HepG2 (cell line): ENCODE measurements at regions not wholly inside any gene's neighbourhood (a gene's known extent, or its start where the extent isn't known, plus 50 kb on each side); places are given as distances from the start of the nearest gene placed in this dataset.

ENCODE experiments used
- JUN ChIP-seq: sonication (generic); formaldehyde crosslinking; IDR thresholded peaks from 2 replicates; pipeline ENCODE4 v1.4.0; 2020; ENCODE audit warnings: mild to moderate bottlenecking, missing genetic modification reagents
- RXRA ChIP-seq: sonication (generic); formaldehyde crosslinking; IDR thresholded peaks from 2 replicates; pipeline ENCODE4 v1.5.1; 2020; ENCODE audit warnings: missing genetic modification reagents
- SCMH1 ChIP-seq: sonication (generic); formaldehyde crosslinking; IDR thresholded peaks from 2 replicates; pipeline ENCODE4 v1.9.0; 2021; ENCODE audit warnings: missing genetic modification reagents, mild to moderate bottlenecking, borderline replicate concordance
- SNRNP70 ChIP-seq: fragments of 200-400 bp; formaldehyde crosslinking; IDR thresholded peaks from 2 replicates; pipeline ENCODE4 v1.6.1; 2017; ENCODE audit warnings: mild to moderate bottlenecking, low read depth, low read length, moderate library complexity
- ZBTB33 ChIP-seq: sonication (generic); formaldehyde crosslinking; IDR thresholded peaks from 2 replicates; pipeline ENCODE4 v1.4.0; 2020; ENCODE audit warnings: missing genetic modification reagents
- ZBTB7A ChIP-seq: sonication (generic); formaldehyde crosslinking; IDR thresholded peaks from 2 replicates; pipeline ENCODE4 v1.8.0; 2022; ENCODE audit warnings: mild to moderate bottlenecking, missing genetic modification reagents
- ZNF18 ChIP-seq: sonication (generic); formaldehyde crosslinking; IDR thresholded peaks from 2 replicates; pipeline ENCODE4 v1.8.0; 2022; ENCODE audit warnings: mild to moderate bottlenecking, missing genetic modification reagents; ENCODE audit not compliant: insufficient replicate concordance
- ZNF281 ChIP-seq: sonication (generic); formaldehyde crosslinking; IDR thresholded peaks from 2 replicates; pipeline ENCODE4 v1.4.0; 2020; ENCODE audit warnings: missing genetic modification reagents, borderline replicate concordance
- ZNF350 ChIP-seq: sonication (generic); formaldehyde crosslinking; IDR thresholded peaks from 2 replicates; pipeline ENCODE4 v1.4.0; 2020; ENCODE audit warnings: mild to moderate bottlenecking, low read depth, missing genetic modification reagents, borderline replicate concordance
- ZNF691 ChIP-seq: sonication (generic); formaldehyde crosslinking; IDR thresholded peaks from 2 replicates; pipeline ENCODE4 v1.4.0; 2020; ENCODE audit warnings: missing genetic modification reagents, low read depth, mild to moderate bottlenecking, borderline replicate concordance

- TF ChIP-seq ZNF350 (CRISPR knock-in tag) (no peak), ZNF18 (CRISPR knock-in tag) (no peak), RXRA (CRISPR knock-in tag) (no peak), JUN (CRISPR knock-in tag) (no peak), ZBTB7A (CRISPR knock-in tag) (no peak), ZNF281 (CRISPR knock-in tag) (no peak), ZBTB33 (CRISPR knock-in tag) (no peak), SCMH1 (no peak), ZNF691 (CRISPR knock-in tag) (no peak), SNRNP70 (no peak)
These were observed 338.0 kb upstream of the SASH1 start for GRCh38 chr6:148004651-148005050.
